Glutamatergic neuron (in vitro differentiated cells): ENCODE measurements at regions not wholly inside any gene's neighbourhood (a gene's known extent, or its start where the extent isn't known, plus 50 kb on each side); places are given as distances from the start of the nearest gene placed in this dataset.

Experiments
- DNase-seq: peaks from one replicate; pipeline ENCODE4 v3.0.0; 2022
- H3K27ac Mint-ChIP-seq: one replicate; pipeline ENCODE4 v1.8.0; 2020; ENCODE audit warnings: mild to moderate bottlenecking, mixed read lengths, inconsistent platforms; ENCODE audit not compliant: unreplicated experiment
- H3K27me3 Mint-ChIP-seq: one replicate; pipeline ENCODE4 v1.8.0; 2020; ENCODE audit warnings: mild to moderate bottlenecking, moderate library complexity, mixed read lengths, inconsistent platforms; ENCODE audit not compliant: unreplicated experiment
- H3K36me3 Mint-ChIP-seq: one replicate; pipeline ENCODE4 v1.8.0; 2020; ENCODE audit warnings: mild to moderate bottlenecking, mixed read lengths, inconsistent platforms; ENCODE audit not compliant: unreplicated experiment
- H3K4me1 Mint-ChIP-seq: one replicate; pipeline ENCODE4 v1.8.0; 2020; ENCODE audit warnings: mild to moderate bottlenecking, low read depth, mixed read lengths, inconsistent platforms; ENCODE audit not compliant: unreplicated experiment
- H3K4me3 Mint-ChIP-seq: one replicate; pipeline ENCODE4 v1.8.0; 2020; ENCODE audit warnings: mild to moderate bottlenecking, mixed read lengths, inconsistent platforms; ENCODE audit not compliant: unreplicated experiment
- H3K9me3 Mint-ChIP-seq: one replicate; pipeline ENCODE4 v1.8.0; 2020; ENCODE audit warnings: mild to moderate bottlenecking, moderate library complexity, mixed read lengths, inconsistent platforms; ENCODE audit not compliant: unreplicated experiment
- TF ChIP-seq, protein P1 (sequence below): fragments of 200-600 bp; sonication (generic); IDR thresholded peaks from one replicate; pipeline ENCODE4 v1.5.0; 2021; ENCODE audit not compliant: partially characterized antibody, unreplicated experiment

DNA sequence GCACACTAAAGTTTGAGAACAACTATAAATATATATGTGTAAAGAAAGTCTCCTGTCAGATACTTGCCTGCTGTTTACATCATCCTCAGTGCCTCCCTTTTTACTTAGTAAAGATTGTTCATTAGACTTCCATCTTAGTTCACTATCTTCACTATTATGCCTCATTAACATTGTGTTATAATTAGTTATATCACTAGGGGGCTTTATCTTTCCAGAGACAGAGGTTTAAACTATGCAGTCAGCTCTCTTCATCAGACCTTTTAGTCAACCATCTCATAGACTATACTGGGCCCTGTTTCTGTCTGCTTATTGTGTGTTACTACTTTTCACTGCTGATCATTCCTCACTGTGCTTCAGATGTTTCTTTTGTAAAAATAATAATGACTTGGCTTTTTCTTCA, 630.8 kb upstream of the KIF2B start:
- TF ChIP-seq, protein P1, sequence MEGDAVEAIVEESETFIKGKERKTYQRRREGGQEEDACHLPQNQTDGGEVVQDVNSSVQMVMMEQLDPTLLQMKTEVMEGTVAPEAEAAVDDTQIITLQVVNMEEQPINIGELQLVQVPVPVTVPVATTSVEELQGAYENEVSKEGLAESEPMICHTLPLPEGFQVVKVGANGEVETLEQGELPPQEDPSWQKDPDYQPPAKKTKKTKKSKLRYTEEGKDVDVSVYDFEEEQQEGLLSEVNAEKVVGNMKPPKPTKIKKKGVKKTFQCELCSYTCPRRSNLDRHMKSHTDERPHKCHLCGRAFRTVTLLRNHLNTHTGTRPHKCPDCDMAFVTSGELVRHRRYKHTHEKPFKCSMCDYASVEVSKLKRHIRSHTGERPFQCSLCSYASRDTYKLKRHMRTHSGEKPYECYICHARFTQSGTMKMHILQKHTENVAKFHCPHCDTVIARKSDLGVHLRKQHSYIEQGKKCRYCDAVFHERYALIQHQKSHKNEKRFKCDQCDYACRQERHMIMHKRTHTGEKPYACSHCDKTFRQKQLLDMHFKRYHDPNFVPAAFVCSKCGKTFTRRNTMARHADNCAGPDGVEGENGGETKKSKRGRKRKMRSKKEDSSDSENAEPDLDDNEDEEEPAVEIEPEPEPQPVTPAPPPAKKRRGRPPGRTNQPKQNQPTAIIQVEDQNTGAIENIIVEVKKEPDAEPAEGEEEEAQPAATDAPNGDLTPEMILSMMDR = no peak
- no peak overlapping the region for H3K4me3 Mint-ChIP-seq
- no peaks in the 10 kb centered on the region for H3K9me3 Mint-ChIP-seq
- H3K4me1 Mint-ChIP-seq = no peaks in the 10 kb centered on the region
- no peaks in the 10 kb centered on the region for H3K27me3 Mint-ChIP-seq
- H3K36me3 Mint-ChIP-seq = no peaks in the 10 kb centered on the region
- H3K27ac Mint-ChIP-seq = no peak overlapping the region
- no peak for DNase-seq

DNA sequence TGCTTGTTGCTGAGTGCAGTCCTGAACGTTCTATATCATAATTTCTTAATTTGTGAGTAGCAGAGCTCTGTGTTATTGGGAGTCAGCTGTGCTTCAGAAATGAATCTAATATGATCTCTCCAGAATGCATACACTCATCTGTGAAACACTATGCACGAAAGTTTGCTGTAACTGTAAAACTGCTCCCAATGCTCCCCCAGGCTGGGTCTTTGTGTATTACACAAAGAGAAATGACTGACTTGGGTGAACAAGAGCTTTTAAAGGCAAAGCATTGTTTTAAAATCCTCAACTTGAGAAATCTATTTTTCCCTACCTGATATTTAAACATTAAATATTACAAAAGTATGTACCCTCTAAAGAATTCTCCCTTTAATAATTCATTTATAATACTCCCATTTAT, 636.7 kb upstream of the KIF2B start:
- Mint-ChIP-seq H3K4me1 (no peaks in the 10 kb centered on the region), H3K9me3 (peaks cover 2% of the 10 kb centered on the region), H3K27ac (no peak overlapping the region), H3K27me3 (no peaks in the 10 kb centered on the region), H3K4me3 (no peak overlapping the region), H3K36me3 (no peaks in the 10 kb centered on the region)
- TF ChIP-seq, protein P1 = no peak
- no peak for DNase-seq

DNA sequence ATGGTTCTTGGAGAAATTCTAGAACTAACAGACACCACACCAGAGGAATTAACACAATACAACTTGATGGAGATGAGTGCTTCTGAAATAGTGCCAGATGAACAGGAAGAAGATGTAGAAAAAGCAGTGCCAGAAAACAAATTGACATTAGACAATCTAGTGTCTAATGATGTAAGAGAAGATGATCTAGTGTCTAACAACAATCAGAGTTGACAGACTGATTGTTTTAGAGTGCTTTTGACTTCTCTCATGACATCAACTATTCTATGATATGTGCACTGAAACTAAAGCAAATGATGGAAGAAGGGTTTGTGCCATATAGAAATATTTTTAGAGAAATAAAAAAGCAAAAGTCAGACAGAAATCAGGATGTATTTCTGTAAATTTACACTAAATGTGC, 646.1 kb upstream of the KIF2B start:
- TF ChIP-seq, protein P1 = no peak
- H3K36me3 Mint-ChIP-seq = no peaks in the 10 kb centered on the region
- H3K27ac Mint-ChIP-seq = no peak overlapping the region
- H3K9me3 Mint-ChIP-seq = no peaks in the 10 kb centered on the region
- no peaks in the 10 kb centered on the region for H3K4me1 Mint-ChIP-seq
- no peaks in the 10 kb centered on the region for H3K27me3 Mint-ChIP-seq
- DNase-seq = no peak
- no peak overlapping the region for H3K4me3 Mint-ChIP-seq

DNA sequence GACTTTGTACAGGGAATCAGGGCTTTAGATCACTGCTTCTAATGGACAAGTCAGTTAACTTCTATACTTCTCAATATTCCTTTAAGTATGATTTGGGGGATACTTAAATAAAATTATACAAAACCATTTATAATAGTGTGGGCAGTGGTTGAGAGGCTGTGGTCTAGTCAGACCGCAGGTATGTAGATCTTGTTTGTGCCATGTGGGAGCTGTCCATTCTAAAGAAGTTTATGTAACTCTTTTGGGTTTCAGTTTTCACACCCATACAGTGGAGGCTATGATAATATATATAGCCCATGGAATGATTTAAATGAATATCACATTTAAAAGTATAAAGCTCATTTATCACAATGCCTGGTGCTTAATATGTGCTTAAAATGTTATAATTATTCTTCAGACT, 654.3 kb upstream of the KIF2B start:
- TF ChIP-seq, protein P1 = no peak
- no peak for DNase-seq
- Mint-ChIP-seq H3K4me1 (no peaks in the 10 kb centered on the region), H3K27me3 (no peaks in the 10 kb centered on the region), H3K9me3 (no peaks in the 10 kb centered on the region), H3K4me3 (no peak overlapping the region), H3K36me3 (no peaks in the 10 kb centered on the region), H3K27ac (no peak overlapping the region)

DNA sequence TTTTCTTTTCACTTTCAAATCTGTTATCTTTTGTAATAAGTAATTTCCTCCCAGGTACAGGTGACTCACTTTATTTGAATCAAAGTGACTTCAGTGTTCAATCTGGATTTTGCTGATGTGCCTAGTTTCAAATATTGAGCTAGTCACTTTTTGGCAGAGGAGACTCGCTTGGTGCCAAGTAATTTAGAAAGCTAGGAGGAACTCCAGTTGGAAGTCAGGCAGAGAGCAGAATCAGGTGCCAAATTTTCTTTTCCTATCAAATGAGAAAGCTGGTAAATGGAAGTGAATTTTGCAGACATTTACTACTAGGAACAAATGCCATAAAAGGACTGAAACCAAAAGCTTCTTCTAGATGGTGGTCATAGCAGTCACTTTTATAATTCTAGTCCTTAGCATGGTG, 656.0 kb upstream of the KIF2B start:
- H3K9me3 Mint-ChIP-seq = no peaks in the 10 kb centered on the region
- H3K4me3 Mint-ChIP-seq = no peak overlapping the region
- H3K27me3 Mint-ChIP-seq = no peaks in the 10 kb centered on the region
- no peaks in the 10 kb centered on the region for H3K36me3 Mint-ChIP-seq
- no peak for DNase-seq
- no peak overlapping the region for H3K27ac Mint-ChIP-seq
- TF ChIP-seq, protein P1 = no peak
- H3K4me1 Mint-ChIP-seq = no peaks in the 10 kb centered on the region
